ENCODE measurements at regions not wholly inside any gene's neighbourhood (a gene's known extent, or its start where the extent isn't known, plus 50 kb on each side); places are given as distances from the start of the nearest gene placed in this dataset.
A peak's percentile ranks its signal among the peaks of the same experiment; 100 is the strongest.

- no peak for DNase-seq
Measured at GRCh38 chr5:89441965-89442364, 559.0 kb upstream of the MEF2C start.

GRCh38 chr5:89440670-89441069, 557.7 kb upstream of the MEF2C start:
- no peak for DNase-seq

GRCh38 chr5:89437450-89438435, 554.8 kb upstream of the MEF2C start:
- DNase-seq = no peak

DNA sequence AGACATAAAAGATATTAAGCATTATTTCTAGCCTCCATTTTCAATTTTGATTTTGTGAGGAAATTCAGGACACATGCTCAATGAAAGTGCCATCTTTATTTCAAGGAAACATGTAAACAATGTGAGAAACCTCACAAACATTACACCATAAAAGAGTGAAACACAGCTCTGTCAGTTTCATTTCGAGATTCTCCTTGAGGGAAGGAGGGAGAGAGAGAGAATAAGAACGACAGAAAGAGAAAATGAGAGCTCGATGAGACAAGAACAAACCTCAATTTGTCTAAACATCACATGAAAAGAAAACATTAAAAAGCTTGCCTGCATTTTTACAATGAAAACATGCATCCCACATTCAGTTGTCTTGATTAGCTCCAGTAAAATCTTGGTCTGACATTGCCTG, 553.5 kb upstream of the MEF2C start:
- no peak for DNase-seq

DNA sequence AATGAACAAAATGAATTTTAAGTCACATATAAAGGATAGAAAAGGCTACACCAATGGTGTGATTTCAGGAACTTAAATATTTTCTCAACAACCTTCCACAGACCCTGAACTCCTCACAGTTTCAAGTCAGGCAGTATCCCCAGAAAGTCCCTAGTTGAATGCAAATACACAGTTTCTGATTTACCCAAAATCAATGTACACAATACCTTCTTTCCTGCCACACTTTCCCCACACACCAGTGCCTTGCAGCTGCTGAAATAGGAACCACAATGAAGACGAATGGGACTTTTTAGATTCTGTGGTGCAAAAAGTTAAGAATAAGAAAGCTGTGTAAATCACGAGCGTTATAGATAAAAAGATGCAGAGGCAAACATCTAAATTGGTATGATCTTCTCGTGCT, 552.4 kb upstream of the MEF2C start:
- DNase-seq = no peak

- no peak for DNase-seq
Measured at GRCh38 chr5:89428624-89429023, 545.6 kb upstream of the MEF2C start.

DNA sequence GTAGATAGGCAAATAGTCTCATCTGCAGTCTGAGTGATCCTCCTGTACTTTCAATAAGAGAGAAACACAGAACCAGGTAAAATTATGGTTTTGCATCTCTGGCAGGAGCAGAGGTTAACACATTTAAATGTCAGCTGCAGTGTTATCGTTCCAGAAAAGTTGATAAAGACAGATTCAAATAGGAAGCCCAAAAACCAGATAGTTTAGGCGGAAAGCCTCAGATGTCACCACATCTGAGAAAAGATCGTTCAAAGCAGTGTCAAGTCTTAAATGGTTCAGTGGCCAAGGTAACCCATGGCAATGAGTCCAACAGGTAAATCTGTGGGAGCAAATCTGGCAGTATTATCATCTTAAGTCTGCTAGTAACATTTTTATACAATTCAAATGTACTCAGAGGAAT, 542.1 kb upstream of the MEF2C start:
- DNase-seq = no peak

- DNase-seq = no peak
Measured at GRCh38 chr5:89421035-89421434, 538.1 kb upstream of the MEF2C start.

- DNase-seq = no peak
Measured at GRCh38 chr5:89418407-89419085, 535.6 kb upstream of the MEF2C start.

DNA sequence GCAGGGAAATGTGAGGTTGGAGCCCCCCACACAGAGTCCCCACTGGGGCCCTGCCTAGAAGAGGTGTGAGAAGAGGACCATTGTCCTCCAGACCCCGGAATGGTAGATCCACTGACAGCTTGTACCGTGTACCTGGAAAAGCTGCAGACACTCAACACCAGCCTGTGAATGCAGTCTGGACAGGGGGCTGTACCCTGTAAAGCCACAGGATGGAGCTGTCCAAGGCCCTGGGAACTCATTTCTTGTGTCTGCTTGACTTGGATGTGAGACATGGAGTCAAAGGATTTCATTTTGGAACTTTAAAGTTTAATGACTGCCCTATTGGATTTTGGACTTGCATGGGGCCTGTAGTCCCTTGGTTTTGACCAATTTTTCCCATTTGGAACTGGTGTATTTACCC, 535.0 kb upstream of the MEF2C start:
- peak in 1 of 4 experiments; percentile 2 for DNase-seq

- no peak for DNase-seq
Measured at GRCh38 chr5:89417515-89417914, 534.5 kb upstream of the MEF2C start.

- no peak for DNase-seq
Measured at GRCh38 chr5:89411891-89412290, 528.9 kb upstream of the MEF2C start.

DNA sequence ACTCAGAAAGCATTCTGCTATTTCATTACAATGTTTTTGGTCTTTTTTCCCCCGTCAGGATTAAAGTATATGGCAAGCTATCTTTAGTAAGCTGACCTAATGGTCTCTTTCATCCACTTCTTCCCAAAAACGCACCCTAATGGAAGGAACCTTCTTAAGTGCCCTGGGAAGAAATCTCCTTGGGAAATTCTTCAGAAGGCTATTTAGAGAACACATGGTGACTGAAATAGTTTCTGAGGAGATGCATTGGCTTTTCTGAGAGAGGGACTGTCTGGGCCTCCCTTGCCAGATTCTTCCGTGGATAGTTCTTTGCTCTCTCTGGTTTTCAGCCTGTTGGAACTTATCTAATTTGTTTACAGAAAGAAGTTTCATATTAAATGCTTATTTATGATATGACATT, 524.1 kb upstream of the MEF2C start:
- DNase-seq = no peak

GRCh38 chr5:89401659-89402058, 518.7 kb upstream of the MEF2C start:
- no peak for DNase-seq

DNA sequence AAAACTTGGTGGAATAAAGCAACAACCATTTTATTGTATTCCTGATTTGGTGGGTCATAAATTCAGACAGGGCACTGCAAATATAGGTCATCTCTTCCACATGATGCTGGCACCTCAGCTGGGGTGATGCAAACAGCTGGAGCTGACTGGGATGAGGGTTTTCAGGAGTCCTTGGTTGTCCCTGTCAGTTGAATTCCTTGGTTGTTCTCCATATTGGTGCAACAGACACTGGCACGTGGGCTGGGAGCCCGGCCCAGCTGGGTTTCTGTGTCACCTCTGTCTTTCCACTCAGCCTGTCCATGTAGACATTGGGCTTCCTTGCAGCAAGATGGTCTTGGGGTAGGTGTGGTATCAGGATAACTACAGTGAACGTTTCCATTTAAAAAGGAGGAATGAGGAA, 518.0 kb upstream of the MEF2C start:
- DNase-seq = no peak

DNA sequence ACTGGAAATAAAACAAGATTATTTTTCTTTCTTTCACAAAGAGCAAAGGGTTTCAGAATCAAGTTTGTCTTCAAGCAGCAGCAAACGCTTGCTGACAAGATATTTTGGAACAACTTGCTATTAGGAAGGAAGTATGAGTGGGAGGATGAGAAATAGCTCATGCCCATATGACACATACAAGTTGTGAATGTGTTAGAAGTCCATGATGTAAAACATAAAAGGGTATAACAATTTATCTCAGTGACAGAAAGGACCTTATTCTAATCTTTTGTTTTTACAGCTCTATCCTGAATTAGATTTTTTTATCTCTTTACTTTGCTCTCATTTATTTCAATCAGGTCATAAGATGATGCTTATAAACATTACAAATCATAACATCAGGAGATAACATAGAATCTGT, 516.6 kb upstream of the MEF2C start:
- no peak for DNase-seq

DNA sequence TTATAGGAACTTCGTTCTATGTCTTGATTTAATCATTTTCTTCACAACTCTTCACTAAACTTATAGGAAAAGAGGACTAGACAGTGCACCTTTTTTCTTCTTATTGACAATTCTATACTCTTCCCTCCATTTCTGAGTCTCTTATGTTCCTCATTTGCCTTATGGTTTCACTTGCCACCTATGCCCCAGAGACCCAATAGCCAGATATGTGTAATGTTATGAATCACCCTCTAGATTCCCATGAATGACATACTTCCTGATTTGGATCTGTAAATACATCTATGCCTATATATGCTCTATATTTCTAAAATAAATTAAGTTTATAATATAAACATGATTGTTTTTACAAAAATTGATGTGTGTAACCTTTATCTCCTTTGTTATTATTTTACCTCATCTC, 514.1 kb upstream of the MEF2C start:
- DNase-seq = no peak

- no peak for DNase-seq
Measured at GRCh38 chr5:89396278-89396954, 513.4 kb upstream of the MEF2C start.

DNA sequence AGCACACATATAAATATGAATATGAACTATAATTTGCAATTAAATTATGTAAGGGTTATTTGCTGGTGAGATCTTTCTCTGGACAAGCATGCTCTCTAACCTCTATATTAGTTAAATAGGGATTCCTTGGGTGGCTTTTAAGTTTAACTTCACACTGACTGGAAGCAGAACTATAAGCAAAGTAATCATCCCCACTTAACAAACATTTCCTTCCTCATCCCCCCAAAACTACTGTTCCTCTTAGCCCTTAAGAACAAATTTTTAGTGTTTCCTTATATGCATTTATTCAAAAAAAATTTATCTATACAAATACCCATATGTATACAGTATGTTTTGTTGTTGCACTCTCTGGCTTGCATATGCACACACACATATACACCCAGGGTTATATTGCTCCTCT, 512.1 kb upstream of the MEF2C start:
- no peak for DNase-seq

- no peak for DNase-seq
Measured at GRCh38 chr5:89388872-89389271, 505.9 kb upstream of the MEF2C start.

DNA sequence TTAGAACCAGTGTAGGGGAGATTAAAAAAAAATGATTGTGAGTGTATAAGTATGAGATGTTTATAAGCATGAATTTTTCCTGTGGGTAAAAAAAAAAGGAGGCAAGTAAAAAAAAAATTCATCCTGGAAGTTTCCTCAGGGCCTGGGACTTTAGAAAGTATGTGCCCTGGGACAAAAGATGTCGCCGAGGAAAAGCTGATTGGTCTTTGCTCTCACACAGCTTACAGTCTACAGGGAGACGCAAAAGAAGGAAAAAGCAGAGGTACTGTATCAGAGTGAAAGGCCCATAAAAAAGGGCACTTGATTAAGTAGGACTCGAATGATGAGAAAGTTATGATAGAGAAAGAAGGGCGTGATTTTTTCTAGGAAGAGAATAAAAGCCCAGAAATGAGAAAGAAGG, 501.4 kb upstream of the MEF2C start:
- DNase-seq = no peak

GRCh38 chr5:89380635-89381034, 497.7 kb upstream of the MEF2C start:
- DNase-seq = no peak

GRCh38 chr5:89377767-89378455, 494.9 kb upstream of the MEF2C start:
- no peak for DNase-seq

All from activated naive CD4-positive, alpha-beta T cell (primary cell).